Ovary (tissue), 3 donors: ENCODE measurements at regions not wholly inside any gene's neighbourhood (a gene's known extent, or its start where the extent isn't known, plus 50 kb on each side); places are given as distances from the start of the nearest gene placed in this dataset.

ENCODE experiments used
- POLR2A ChIP-seq: fragments of 450-650 bp; IDR thresholded peaks from one replicate; pipeline ENCODE4 v1.6.1; 2017; ENCODE audit warnings: antibody characterized with exemption, mild to moderate bottlenecking, moderate library complexity
- TF ChIP-seq, protein P1 (sequence below), 3 donors: fragments of 450-650 bp in 2 of 3; fragments of 200-600 bp in 1 of 3; IDR thresholded peaks; one replicate each; pipeline versions ENCODE4 v1.5.1 to v1.8.0; 2016 to 2022; ENCODE audit warnings: antibody characterized with exemption in 3 of 3, mild to moderate bottlenecking in 1 of 3
- donor health status: DM: no; HTN: no; CAD: no.

- TF ChIP-seq, protein P1, sequence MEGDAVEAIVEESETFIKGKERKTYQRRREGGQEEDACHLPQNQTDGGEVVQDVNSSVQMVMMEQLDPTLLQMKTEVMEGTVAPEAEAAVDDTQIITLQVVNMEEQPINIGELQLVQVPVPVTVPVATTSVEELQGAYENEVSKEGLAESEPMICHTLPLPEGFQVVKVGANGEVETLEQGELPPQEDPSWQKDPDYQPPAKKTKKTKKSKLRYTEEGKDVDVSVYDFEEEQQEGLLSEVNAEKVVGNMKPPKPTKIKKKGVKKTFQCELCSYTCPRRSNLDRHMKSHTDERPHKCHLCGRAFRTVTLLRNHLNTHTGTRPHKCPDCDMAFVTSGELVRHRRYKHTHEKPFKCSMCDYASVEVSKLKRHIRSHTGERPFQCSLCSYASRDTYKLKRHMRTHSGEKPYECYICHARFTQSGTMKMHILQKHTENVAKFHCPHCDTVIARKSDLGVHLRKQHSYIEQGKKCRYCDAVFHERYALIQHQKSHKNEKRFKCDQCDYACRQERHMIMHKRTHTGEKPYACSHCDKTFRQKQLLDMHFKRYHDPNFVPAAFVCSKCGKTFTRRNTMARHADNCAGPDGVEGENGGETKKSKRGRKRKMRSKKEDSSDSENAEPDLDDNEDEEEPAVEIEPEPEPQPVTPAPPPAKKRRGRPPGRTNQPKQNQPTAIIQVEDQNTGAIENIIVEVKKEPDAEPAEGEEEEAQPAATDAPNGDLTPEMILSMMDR (IDR thresholded peaks at IDR 0.05) = no peak
- TF ChIP-seq POLR2A = no peak
Observed at GRCh38 chr9:94174164-94174563, 84.9 kb upstream of the ZNF169 start.
